ENCODE measurements at regions not wholly inside any gene's neighbourhood (a gene's known extent, or its start where the extent isn't known, plus 50 kb on each side); places are given as distances from the start of the nearest gene placed in this dataset.

GRCh38 chr20:39607141-39607540, 645.0 kb downstream of the DHX35 start:
- ChIA-PET CTCF (no interaction called here), POLR2A (no interaction called here)
- no peak for DNase-seq (ENCODE audit: extremely low spot score)
- no peak for TF ChIP-seq CTCF (IDR thresholded peaks at IDR 0.05; ENCODE audit: control extremely low read depth, extremely low read depth, low read depth, missing control alignments)

- DNase-seq (ENCODE audit: extremely low spot score), result no peak
- ChIA-PET POLR2A (no interaction called here), CTCF (no interaction called here)
- no peak for TF ChIP-seq CTCF (IDR thresholded peaks at IDR 0.05; ENCODE audit: control extremely low read depth, extremely low read depth, low read depth, missing control alignments)
These were observed 643.8 kb downstream of the DHX35 start for GRCh38 chr20:39605908-39606307.

GRCh38 chr20:39605361-39605760, 643.2 kb downstream of the DHX35 start:
- ChIA-PET CTCF (no interaction called here), POLR2A (no interaction called here)
- no peak for DNase-seq (ENCODE audit: extremely low spot score)
- TF ChIP-seq CTCF (IDR thresholded peaks at IDR 0.05; ENCODE audit: control extremely low read depth, extremely low read depth, low read depth, missing control alignments), result no peak

- POLR2A ChIA-PET, result no interaction called here
- no peak for TF ChIP-seq CTCF (IDR thresholded peaks at IDR 0.05; ENCODE audit: control extremely low read depth, extremely low read depth, low read depth, missing control alignments)
- CTCF ChIA-PET, result interaction anchor here (0.9 to 1.6 kb wide), 2 partner anchors 10 to 11 kb away, joined by 3 to 4 read pairs; no protein-coding TSS in a partner anchor
- DNase-seq (ENCODE audit: extremely low spot score), result no peak
These were observed 641.1 kb downstream of the DHX35 start for GRCh38 chr20:39603219-39603618.

- no peak for TF ChIP-seq CTCF (IDR thresholded peaks at IDR 0.05; ENCODE audit: control extremely low read depth, extremely low read depth, low read depth, missing control alignments)
- POLR2A ChIA-PET, result no interaction called here
- CTCF ChIA-PET, result interaction anchor here (0.9 to 1.6 kb wide), 2 partner anchors 9 to 11 kb away, joined by 3 to 4 read pairs; no protein-coding TSS in a partner anchor
- no peak for DNase-seq (ENCODE audit: extremely low spot score)
These were observed 640.5 kb downstream of the DHX35 start for GRCh38 chr20:39602649-39603048.

GRCh38 chr20:39600871-39601270, 638.7 kb downstream of the DHX35 start:
- no peak for DNase-seq (ENCODE audit: extremely low spot score)
- CTCF ChIA-PET, result no interaction called here
- POLR2A ChIA-PET, result no interaction called here
- TF ChIP-seq CTCF (IDR thresholded peaks at IDR 0.05; ENCODE audit: control extremely low read depth, extremely low read depth, low read depth, missing control alignments), result no peak

DNA sequence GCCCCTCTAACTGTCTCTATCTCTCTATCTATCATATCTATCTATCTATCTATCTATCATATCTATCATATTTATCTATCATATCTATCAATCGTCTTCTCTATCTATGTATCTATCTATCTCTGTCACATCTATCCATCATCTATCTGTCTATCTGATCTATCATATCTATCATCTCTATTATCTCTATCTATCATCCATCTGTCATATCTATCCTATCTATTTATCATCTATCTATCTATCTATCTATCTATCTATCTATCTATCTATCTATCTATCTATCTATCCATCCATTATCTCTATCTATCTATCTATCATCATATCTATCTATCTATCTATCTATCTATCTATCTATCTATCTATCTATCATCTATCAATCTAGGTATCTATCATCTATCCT, 638.0 kb downstream of the DHX35 start:
- no peak for TF ChIP-seq CTCF (IDR thresholded peaks at IDR 0.05; ENCODE audit: control extremely low read depth, extremely low read depth, low read depth, missing control alignments)
- no peak for DNase-seq (ENCODE audit: extremely low spot score)

More for the DNA sequence above, 638.0 kb downstream of the DHX35 start:
- CTCF ChIA-PET, result no interaction called here
- POLR2A ChIA-PET, result no interaction called here

Data from GM10248 (cell line).